ENCODE measurements at regions not wholly inside any gene's neighbourhood (a gene's known extent, or its start where the extent isn't known, plus 50 kb on each side); places are given as distances from the start of the nearest gene placed in this dataset.

DNA sequence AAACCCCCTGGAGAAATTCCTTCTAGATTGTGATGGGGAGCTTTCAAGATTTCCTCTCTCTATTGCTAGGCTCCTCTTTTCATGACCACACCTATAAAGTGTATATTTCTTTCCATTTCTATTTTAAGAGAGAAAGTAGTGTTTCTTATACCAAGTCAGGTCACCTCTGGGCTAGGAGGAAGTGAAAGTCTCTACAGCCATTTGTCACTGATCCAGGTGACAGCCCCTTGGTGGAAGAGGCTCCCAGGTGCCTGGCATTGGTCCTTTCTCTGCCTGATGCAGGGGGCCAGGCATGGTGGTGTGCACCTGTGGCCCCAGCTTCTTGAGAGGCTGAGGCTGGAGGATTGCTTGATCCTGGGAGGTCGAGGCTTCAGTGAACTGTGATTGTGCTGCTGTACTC, 64.7 kb downstream of the DHCR7 start:
- TF ChIP-seq, protein P1, sequence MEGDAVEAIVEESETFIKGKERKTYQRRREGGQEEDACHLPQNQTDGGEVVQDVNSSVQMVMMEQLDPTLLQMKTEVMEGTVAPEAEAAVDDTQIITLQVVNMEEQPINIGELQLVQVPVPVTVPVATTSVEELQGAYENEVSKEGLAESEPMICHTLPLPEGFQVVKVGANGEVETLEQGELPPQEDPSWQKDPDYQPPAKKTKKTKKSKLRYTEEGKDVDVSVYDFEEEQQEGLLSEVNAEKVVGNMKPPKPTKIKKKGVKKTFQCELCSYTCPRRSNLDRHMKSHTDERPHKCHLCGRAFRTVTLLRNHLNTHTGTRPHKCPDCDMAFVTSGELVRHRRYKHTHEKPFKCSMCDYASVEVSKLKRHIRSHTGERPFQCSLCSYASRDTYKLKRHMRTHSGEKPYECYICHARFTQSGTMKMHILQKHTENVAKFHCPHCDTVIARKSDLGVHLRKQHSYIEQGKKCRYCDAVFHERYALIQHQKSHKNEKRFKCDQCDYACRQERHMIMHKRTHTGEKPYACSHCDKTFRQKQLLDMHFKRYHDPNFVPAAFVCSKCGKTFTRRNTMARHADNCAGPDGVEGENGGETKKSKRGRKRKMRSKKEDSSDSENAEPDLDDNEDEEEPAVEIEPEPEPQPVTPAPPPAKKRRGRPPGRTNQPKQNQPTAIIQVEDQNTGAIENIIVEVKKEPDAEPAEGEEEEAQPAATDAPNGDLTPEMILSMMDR (IDR thresholded peaks at IDR 0.05 in 4 of 5, conservative IDR thresholded peaks at IDR 0.05 in 1 of 5): no peak
- no peak for TF ChIP-seq POLR2A (IDR thresholded peaks at IDR 0.05)
